Duodenal mucosa (tissue), 2 donors: ENCODE measurements at regions not wholly inside any gene's neighbourhood (a gene's known extent, or its start where the extent isn't known, plus 50 kb on each side); places are given as distances from the start of the nearest gene placed in this dataset.

Source experiments
- H3K27ac ChIP-seq: one replicate; pipeline ENCODE4 v1.7.0; 2013; ENCODE audit warnings: low read depth, low read length
- H3K27me3 ChIP-seq, 2 donors: one replicate each; pipeline ENCODE4 v1.7.0; 2013; ENCODE audit warnings: low read length in 2 of 2, control low read depth in 1 of 2; ENCODE audit not compliant: insufficient read depth in 2 of 2, control insufficient read depth in 1 of 2
- H3K36me3 ChIP-seq, 2 donors: one replicate each; pipeline ENCODE4 v1.7.0; 2013; ENCODE audit warnings: low read length in 2 of 2, control low read depth in 1 of 2; ENCODE audit not compliant: insufficient read depth in 2 of 2, control insufficient read depth in 1 of 2
- H3K4me1 ChIP-seq, 2 donors: one replicate each; pipeline ENCODE4 v1.7.0; 2013; ENCODE audit warnings: low read length in 2 of 2, control low read depth in 1 of 2; ENCODE audit not compliant: insufficient read depth in 2 of 2, control insufficient read depth in 1 of 2
- H3K4me3 ChIP-seq, 2 donors: one replicate each; pipeline ENCODE4 v1.7.0; 2013; ENCODE audit warnings: low read length in 2 of 2, low read depth in 1 of 2
- H3K9ac ChIP-seq, 2 donors: one replicate each; pipeline ENCODE4 v1.7.0; 2013; ENCODE audit warnings: low read length in 2 of 2, low read depth in 1 of 2
- H3K9me3 ChIP-seq, 2 donors: one replicate each; pipeline ENCODE4 v1.7.0; 2013; ENCODE audit warnings: low read length in 2 of 2, control low read depth in 1 of 2; ENCODE audit not compliant: control insufficient read depth in 1 of 2

GRCh38 chr13:60328073-60328472 is 68.9 kb upstream of the TDRD3 start:
- Histone ChIP-seq H3K36me3 (no peaks in the 10 kb centered on the region), H3K4me3 (no peak overlapping the region), H3K4me1 (peaks cover 9 to 14% of the 10 kb centered on the region in 2 donors), H3K9ac (no peak overlapping the region), H3K27ac (no peak overlapping the region), H3K27me3 (no peaks in the 10 kb centered on the region), H3K9me3 (no peaks in the 10 kb centered on the region)

GRCh38 chr13:60329221-60329923 is 67.6 kb upstream of the TDRD3 start:
- Histone ChIP-seq H3K9me3 (no peaks in the 10 kb centered on the region), H3K4me1 (peaks cover 9 to 15% of the 10 kb centered on the region in 2 donors), H3K27ac (no peak overlapping the region), H3K27me3 (no peaks in the 10 kb centered on the region), H3K36me3 (no peaks in the 10 kb centered on the region), H3K9ac (no peak overlapping the region), H3K4me3 (no peak overlapping the region)

- Histone ChIP-seq H3K9me3 (no peaks in the 10 kb centered on the region), H3K36me3 (no peaks in the 10 kb centered on the region), H3K4me1 (peaks cover 9 to 18% of the 10 kb centered on the region in 2 donors), H3K9ac (no peak overlapping the region), H3K27ac (no peak overlapping the region), H3K27me3 (no peaks in the 10 kb centered on the region), H3K4me3 (no peak overlapping the region)
Observed at GRCh38 chr13:60331249-60332012, 65.6 kb upstream of the TDRD3 start.

GRCh38 chr13:60332682-60333081 is 64.3 kb upstream of the TDRD3 start:
- Histone ChIP-seq H3K9ac (no peak overlapping the region), H3K9me3 (no peaks in the 10 kb centered on the region), H3K4me3 (no peak overlapping the region), H3K4me1 (peaks cover 4 to 11% of the 10 kb centered on the region in 2 donors), H3K27ac (no peak overlapping the region), H3K27me3 (no peaks in the 10 kb centered on the region), H3K36me3 (no peaks in the 10 kb centered on the region)

GRCh38 chr13:60334310-60334709 is 62.7 kb upstream of the TDRD3 start:
- Histone ChIP-seq H3K4me1 (peaks cover 0 to 4% of the 10 kb centered on the region in 2 donors), H3K4me3 (no peak overlapping the region), H3K9me3 (no peaks in the 10 kb centered on the region), H3K27ac (no peak overlapping the region), H3K9ac (no peak overlapping the region), H3K36me3 (no peaks in the 10 kb centered on the region), H3K27me3 (no peaks in the 10 kb centered on the region)

GRCh38 chr13:60335531-60335930 is 61.5 kb upstream of the TDRD3 start:
- Histone ChIP-seq H3K36me3 (no peaks in the 10 kb centered on the region), H3K9me3 (no peaks in the 10 kb centered on the region), H3K9ac (no peak overlapping the region), H3K4me1 (peaks cover 0 to 4% of the 10 kb centered on the region in 2 donors), H3K27me3 (no peaks in the 10 kb centered on the region), H3K4me3 (no peak overlapping the region), H3K27ac (no peak overlapping the region)

GRCh38 chr13:60338754-60339153 is 58.3 kb upstream of the TDRD3 start:
- Histone ChIP-seq H3K27ac (no peak overlapping the region), H3K27me3 (no peaks in the 10 kb centered on the region), H3K9me3 (no peaks in the 10 kb centered on the region), H3K36me3 (no peaks in the 10 kb centered on the region), H3K4me3 (no peak overlapping the region), H3K4me1 (peaks cover 0 to 4% of the 10 kb centered on the region in 2 donors), H3K9ac (no peak overlapping the region)

- Histone ChIP-seq H3K36me3 (no peaks in the 10 kb centered on the region), H3K9me3 (no peaks in the 10 kb centered on the region), H3K4me1 (no peaks in the 10 kb centered on the region), H3K27ac (no peak overlapping the region), H3K27me3 (no peaks in the 10 kb centered on the region), H3K4me3 (no peak overlapping the region), H3K9ac (no peak overlapping the region)
Observed at GRCh38 chr13:60343978-60344377, 53.0 kb upstream of the TDRD3 start.

GRCh38 chr13:60347174-60347573 is 49.8 kb upstream of the TDRD3 start:
- no peaks in the 10 kb centered on the region for H3K9me3 ChIP-seq
- no peaks in the 10 kb centered on the region for H3K27me3 ChIP-seq
- H3K36me3 ChIP-seq: no peaks in the 10 kb centered on the region
- H3K9ac ChIP-seq: no peak overlapping the region
- H3K27ac ChIP-seq: no peak overlapping the region
- H3K4me3 ChIP-seq: no peak overlapping the region
- H3K4me1 ChIP-seq: no peaks in the 10 kb centered on the region
